OCI-LY1 (cell line): ENCODE measurements at regions not wholly inside any gene's neighbourhood (a gene's known extent, or its start where the extent isn't known, plus 50 kb on each side); places are given as distances from the start of the nearest gene placed in this dataset.

Experiments used
- H2AFZ ChIP-seq: fragments of 200-600 bp; sonication (generic), shearing (Covaris generic); 2 replicates; pipeline ENCODE4 v1.6.0; 2014; ENCODE audit warnings: antibody characterized with exemption, mild to moderate bottlenecking, low read length
- H3F3A ChIP-seq: fragments of 200-600 bp; sonication (generic), shearing (Covaris generic); 2 replicates; pipeline ENCODE4 v1.6.0; 2014; ENCODE audit warnings: mild to moderate bottlenecking, antibody characterized with exemption, low read length, moderate library complexity; ENCODE audit not compliant: insufficient read depth
- H3K27ac ChIP-seq: fragments of 200-600 bp; sonication (generic); 2 replicates; pipeline ENCODE4 v1.5.1; 2014; ENCODE audit warnings: low read length, mixed run types, mild to moderate bottlenecking, low read depth; ENCODE audit not compliant: poor library complexity, severe bottlenecking
- H3K27me3 ChIP-seq: fragments of 200-600 bp; sonication (generic); 2 replicates; pipeline ENCODE4 v1.6.0; 2014; ENCODE audit warnings: antibody characterized with exemption, mild to moderate bottlenecking, low read length, moderate library complexity; ENCODE audit not compliant: insufficient read depth
- H3K36me3 ChIP-seq: fragments of 200-600 bp; sonication (generic); 2 replicates; pipeline ENCODE4 v1.6.1; 2014; ENCODE audit warnings: mild to moderate bottlenecking, antibody characterized with exemption, low read length, moderate library complexity, mixed read lengths; ENCODE audit not compliant: insufficient read depth
- H3K4me1 ChIP-seq: fragments of 200-600 bp; sonication (generic); 2 replicates; pipeline ENCODE4 v1.5.1; 2014; ENCODE audit warnings: mild to moderate bottlenecking, low read length, moderate library complexity; ENCODE audit not compliant: insufficient read depth, severe bottlenecking
- H3K4me2 ChIP-seq: fragments of 200-600 bp; sonication (generic), shearing (Covaris generic); 2 replicates; pipeline ENCODE4 v1.6.1; 2014; ENCODE audit warnings: low read length
- H3K4me3 ChIP-seq: fragments of 200-600 bp; sonication (generic); 2 replicates; pipeline ENCODE4 v1.5.1; 2014; ENCODE audit warnings: low read length, low read depth, mild to moderate bottlenecking, mixed read lengths; ENCODE audit not compliant: poor library complexity, severe bottlenecking
- H3K79me2 ChIP-seq: fragments of 200-600 bp; shearing (Covaris generic); 2 replicates; pipeline ENCODE4 v1.6.1; 2016; ENCODE audit warnings: mixed run types, low read length, mixed read lengths; ENCODE audit not compliant: insufficient read depth
- H3K9ac ChIP-seq: fragments of 200-600 bp; sonication (generic), shearing (Covaris generic); 2 replicates; pipeline ENCODE4 v1.6.1; 2014; ENCODE audit warnings: mild to moderate bottlenecking, low read length, mixed read lengths
- H3K9me2 ChIP-seq: fragments of 200-600 bp; sonication (generic), shearing (Covaris generic); 2 replicates; pipeline ENCODE4 v1.6.1; 2014; ENCODE audit warnings: low read depth, mild to moderate bottlenecking, low read length, mixed read lengths
- H3K9me3 ChIP-seq: fragments of 200-600 bp; shearing (Covaris generic); 2 replicates; pipeline ENCODE4 v1.6.1; 2014; ENCODE audit warnings: low read length, mixed read lengths
- H4K20me1 ChIP-seq: fragments of 200-600 bp; sonication (generic), shearing (Covaris generic); 2 replicates; pipeline ENCODE4 v1.6.0; 2016; ENCODE audit warnings: mild to moderate bottlenecking, low read length; ENCODE audit not compliant: insufficient read depth
- CTCF ChIP-seq: fragments of 200-600 bp; sonication (generic), shearing (Covaris generic); IDR thresholded peaks from 2 replicates; pipeline ENCODE4 v1.5.1; 2017; ENCODE audit warnings: mild to moderate bottlenecking, antibody characterized with exemption, low read length, moderate library complexity, mixed read lengths
- EZH2 ChIP-seq: fragments of 200-600 bp; sonication (generic), shearing (Covaris generic); IDR thresholded peaks from 2 replicates; pipeline ENCODE4 v1.8.0; 2017; ENCODE audit warnings: borderline replicate concordance, mixed run types, mild to moderate bottlenecking, antibody characterized with exemption, low read length, moderate library complexity, mixed read lengths

- Histone ChIP-seq H3F3A (no peaks in the 10 kb centered on the region), H3K9me2 (no peaks in the 10 kb centered on the region), H3K27ac (no peak overlapping the region), H3K9ac (no peak overlapping the region), H2AFZ (no peak overlapping the region), H3K4me1 (no peaks in the 10 kb centered on the region), H4K20me1 (no peaks in the 10 kb centered on the region), H3K4me3 (no peak overlapping the region), H3K4me2 (no peak overlapping the region), H3K79me2 (no peaks in the 10 kb centered on the region), H3K36me3 (no peaks in the 10 kb centered on the region), H3K9me3 (no peaks in the 10 kb centered on the region), H3K27me3 (no peaks in the 10 kb centered on the region)
- TF ChIP-seq CTCF (no peak), EZH2 (no peak)
Observed at GRCh38 chr10:57950442-57950974, 317.2 kb downstream of the IPMK start.

GRCh38 chr10:57948796-57949195 lies 318.9 kb downstream of the IPMK start:
- H3K27ac ChIP-seq, result no peak overlapping the region
- H3K79me2 ChIP-seq, result no peaks in the 10 kb centered on the region
- no peaks in the 10 kb centered on the region for H3K9me2 ChIP-seq
- H3K27me3 ChIP-seq, result no peaks in the 10 kb centered on the region
- H3K4me2 ChIP-seq, result no peak overlapping the region
- no peaks in the 10 kb centered on the region for H4K20me1 ChIP-seq
- no peaks in the 10 kb centered on the region for H3K4me1 ChIP-seq
- TF ChIP-seq CTCF (no peak), EZH2 (no peak)
- H3F3A ChIP-seq, result no peaks in the 10 kb centered on the region
- no peaks in the 10 kb centered on the region for H3K9me3 ChIP-seq
- no peak overlapping the region for H3K4me3 ChIP-seq
- no peaks in the 10 kb centered on the region for H3K36me3 ChIP-seq
- H3K9ac ChIP-seq, result no peak overlapping the region
- no peak overlapping the region for H2AFZ ChIP-seq

GRCh38 chr10:57946833-57947232 lies 320.9 kb downstream of the IPMK start:
- H3K9me3 ChIP-seq, result no peaks in the 10 kb centered on the region
- no peaks in the 10 kb centered on the region for H3F3A ChIP-seq
- H3K4me1 ChIP-seq, result no peaks in the 10 kb centered on the region
- TF ChIP-seq EZH2, result no peak
- no peak for TF ChIP-seq CTCF
- H2AFZ ChIP-seq, result no peak overlapping the region
- H3K27ac ChIP-seq, result no peak overlapping the region
- H4K20me1 ChIP-seq, result no peaks in the 10 kb centered on the region
- H3K79me2 ChIP-seq, result no peaks in the 10 kb centered on the region
- no peak overlapping the region for H3K4me2 ChIP-seq
- no peak overlapping the region for H3K4me3 ChIP-seq
- H3K36me3 ChIP-seq, result no peaks in the 10 kb centered on the region
- H3K9me2 ChIP-seq, result no peaks in the 10 kb centered on the region
- no peaks in the 10 kb centered on the region for H3K27me3 ChIP-seq
- no peak overlapping the region for H3K9ac ChIP-seq
